Trophoblast cell (in vitro differentiated cells and primary cell): ENCODE measurements at regions not wholly inside any gene's neighbourhood (a gene's known extent, or its start where the extent isn't known, plus 50 kb on each side); places are given as distances from the start of the nearest gene placed in this dataset.

Experiments
- DNase-seq, 2 donors: peaks; one replicate each; pipeline ENCODE4 v3.0.0-alpha.2; 2016
- H2AFZ ChIP-seq: 2 replicates; pipeline ENCODE4 v1.6.1; 2013; ENCODE audit warnings: low read length, moderate library complexity, mild to moderate bottlenecking; ENCODE audit not compliant: insufficient read depth, poor library complexity
- H2AK5ac ChIP-seq: 2 replicates; pipeline ENCODE4 v1.6.1; 2013; ENCODE audit warnings: mild to moderate bottlenecking, low read length
- H2BK120ac ChIP-seq: 2 replicates; pipeline ENCODE4 v1.6.1; 2013; ENCODE audit warnings: low read length, mild to moderate bottlenecking, moderate library complexity; ENCODE audit not compliant: insufficient read depth, poor library complexity
- H2BK12ac ChIP-seq: 2 replicates; pipeline ENCODE4 v1.6.1; 2013; ENCODE audit warnings: mild to moderate bottlenecking, low read length, moderate library complexity
- H2BK5ac ChIP-seq: 2 replicates; pipeline ENCODE4 v1.6.1; 2013; ENCODE audit warnings: low read length, low read depth, moderate library complexity, mild to moderate bottlenecking; ENCODE audit not compliant: poor library complexity
- H3K14ac ChIP-seq: 2 replicates; pipeline ENCODE4 v1.6.1; 2013; ENCODE audit warnings: mild to moderate bottlenecking, low read length
- H3K18ac ChIP-seq: 2 replicates; pipeline ENCODE4 v1.6.1; 2013; ENCODE audit warnings: mild to moderate bottlenecking, low read length
- H3K23ac ChIP-seq: 2 replicates; pipeline ENCODE4 v1.6.1; 2013; ENCODE audit warnings: low read length
- H3K27ac ChIP-seq: 2 replicates; pipeline ENCODE4 v1.5.1; 2013; ENCODE audit warnings: low read depth, mild to moderate bottlenecking, inconsistent platforms, low read length, moderate library complexity
- H3K27me3 ChIP-seq: 2 replicates; pipeline ENCODE4 v1.6.1; 2013; ENCODE audit warnings: inconsistent platforms, mild to moderate bottlenecking, low read length, moderate library complexity; ENCODE audit not compliant: insufficient read depth
- H3K36me3 ChIP-seq, 2 experiments: 1 replicate in 1 of 2; 2 replicates in 1 of 2; pipeline ENCODE4 v1.6.1; 2013; ENCODE audit warnings: low read length in 2 of 2, mild to moderate bottlenecking in 2 of 2, moderate library complexity in 1 of 2; ENCODE audit not compliant: insufficient read depth in 2 of 2, control insufficient read depth in 1 of 2
- H3K4ac ChIP-seq: 2 replicates; pipeline ENCODE4 v1.6.1; 2013; ENCODE audit warnings: low read depth, mild to moderate bottlenecking, low read length, moderate library complexity
- H3K4me1 ChIP-seq, 2 experiments: 1 replicate in 1 of 2; 2 replicates in 1 of 2; pipeline ENCODE4 v1.6.1; 2013; ENCODE audit warnings: low read length in 2 of 2, mild to moderate bottlenecking in 2 of 2, moderate library complexity in 1 of 2; ENCODE audit not compliant: insufficient read depth in 2 of 2, control insufficient read depth in 1 of 2
- H3K4me2 ChIP-seq: 2 replicates; pipeline ENCODE4 v1.6.1; 2013; ENCODE audit warnings: inconsistent platforms, mild to moderate bottlenecking, low read length, moderate library complexity
- H3K4me3 ChIP-seq: 2 replicates; pipeline ENCODE4 v1.5.1; 2013; ENCODE audit warnings: mild to moderate bottlenecking, low read depth, low read length, inconsistent platforms
- H3K79me1 ChIP-seq: one replicate; pipeline ENCODE4 v1.6.1; 2013; ENCODE audit warnings: low read length
- H3K79me2 ChIP-seq: 2 replicates; pipeline ENCODE4 v1.6.1; 2013; ENCODE audit warnings: low read length, mild to moderate bottlenecking; ENCODE audit not compliant: control insufficient read depth, insufficient read depth, poor library complexity
- H3K9ac ChIP-seq: 2 replicates; pipeline ENCODE4 v1.6.1; 2013; ENCODE audit warnings: mild to moderate bottlenecking, low read length
- H3K9me3 ChIP-seq: 2 replicates; pipeline ENCODE4 v1.6.1; 2013; ENCODE audit warnings: low read depth, mild to moderate bottlenecking, control low read depth, inconsistent platforms, low read length; ENCODE audit not compliant: insufficient read depth
- H4K12ac ChIP-seq: 2 replicates; pipeline ENCODE4 v1.6.1; 2013; ENCODE audit warnings: low read depth, mild to moderate bottlenecking, low read length, moderate library complexity
- H4K8ac ChIP-seq: 2 replicates; pipeline ENCODE4 v1.6.1; 2013; ENCODE audit warnings: low read depth, mild to moderate bottlenecking, low read length, moderate library complexity
- H4K91ac ChIP-seq: one replicate; pipeline ENCODE4 v1.6.1; 2013; ENCODE audit warnings: low read depth, mild to moderate bottlenecking, low read length, moderate library complexity
- WGBS: extraction: QIAGEN DNeasy Blood & Tissue Kit; methylation state at CpG from one replicate; pipeline ENCODE4 v1.1.7; 2013; ENCODE audit warnings: missing lambda C conversion rate; ENCODE audit not compliant: insufficient read length, insufficient coverage; ENCODE audit errors: extremely low coverage; 5-methylcytosine and 5-hydroxymethylcytosine counted together

DNA sequence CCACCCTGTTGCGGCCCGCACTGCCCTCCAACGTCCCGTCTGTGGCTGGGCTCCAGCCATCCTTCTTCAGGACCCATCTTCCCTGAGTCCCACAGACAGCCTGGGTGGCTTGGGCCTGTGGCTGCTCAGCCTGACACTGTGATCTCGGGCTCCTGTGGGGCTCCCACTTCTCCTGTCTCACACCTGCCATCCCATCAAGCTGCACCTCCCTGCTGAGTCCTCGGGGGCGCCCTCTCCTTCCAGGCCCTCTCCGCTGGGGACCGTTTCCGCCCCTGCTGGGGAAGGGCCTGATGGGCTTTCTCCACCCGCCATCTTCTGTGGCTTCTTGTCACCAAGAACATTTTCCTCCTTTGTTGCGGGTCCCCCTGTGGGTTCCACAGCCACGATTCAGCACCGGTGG, 173.8 kb upstream of the PPP2R2D start:
- H3K36me3 ChIP-seq: no peaks in the 10 kb centered on the region
- H4K8ac ChIP-seq: no peak overlapping the region
- no peak overlapping the region for H3K23ac ChIP-seq
- DNase-seq: no peak
- no peaks in the 10 kb centered on the region for H3K27me3 ChIP-seq
- H4K12ac ChIP-seq: no peak overlapping the region
- H3K14ac ChIP-seq: no peak overlapping the region
- H3K4me1 ChIP-seq: peaks cover 0 to 8% of the 10 kb centered on the region in 2 experiments
- H2BK120ac ChIP-seq: no peak overlapping the region
- H3K4me3 ChIP-seq: no peak overlapping the region
- no peaks in the 10 kb centered on the region for H3K79me1 ChIP-seq
- no peak overlapping the region for H4K91ac ChIP-seq
- H3K27ac ChIP-seq: no peak overlapping the region
- no peak overlapping the region for H3K18ac ChIP-seq
- peaks cover 5% of the 10 kb centered on the region for H3K9me3 ChIP-seq
- no peak overlapping the region for H2AK5ac ChIP-seq
- no peak overlapping the region for H3K4me2 ChIP-seq
- H2BK12ac ChIP-seq: no peak overlapping the region
- WGBS: no CpG with 5 or more reads among the region's 14 CpGs
- H3K9ac ChIP-seq: no peak overlapping the region
- H2BK5ac ChIP-seq: no peak overlapping the region
- no peaks in the 10 kb centered on the region for H3K79me2 ChIP-seq
- no peak overlapping the region for H3K4ac ChIP-seq
- H2AFZ ChIP-seq: no peak overlapping the region

DNA sequence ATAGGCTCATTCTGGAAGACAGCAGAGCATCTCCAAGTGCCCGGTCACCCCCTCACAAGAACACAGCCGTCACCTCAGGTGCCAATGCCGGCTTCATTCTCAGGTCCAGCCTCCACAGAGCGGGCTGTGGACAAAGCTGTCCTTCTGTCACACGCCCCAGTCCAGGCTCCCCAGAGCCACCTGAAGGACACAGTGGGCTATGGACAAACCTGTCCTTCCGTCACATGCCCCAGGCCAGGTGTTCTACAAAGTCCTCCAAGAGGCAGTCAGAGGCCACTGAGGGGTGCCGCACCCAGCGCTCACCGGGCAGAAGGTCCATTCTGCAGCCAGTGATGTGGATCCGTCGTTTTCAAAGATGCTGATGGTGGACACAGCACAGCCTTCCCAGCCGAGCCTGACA, 173.2 kb upstream of the PPP2R2D start:
- DNase-seq: no peak
- no peak overlapping the region for H3K9ac ChIP-seq

DNA sequence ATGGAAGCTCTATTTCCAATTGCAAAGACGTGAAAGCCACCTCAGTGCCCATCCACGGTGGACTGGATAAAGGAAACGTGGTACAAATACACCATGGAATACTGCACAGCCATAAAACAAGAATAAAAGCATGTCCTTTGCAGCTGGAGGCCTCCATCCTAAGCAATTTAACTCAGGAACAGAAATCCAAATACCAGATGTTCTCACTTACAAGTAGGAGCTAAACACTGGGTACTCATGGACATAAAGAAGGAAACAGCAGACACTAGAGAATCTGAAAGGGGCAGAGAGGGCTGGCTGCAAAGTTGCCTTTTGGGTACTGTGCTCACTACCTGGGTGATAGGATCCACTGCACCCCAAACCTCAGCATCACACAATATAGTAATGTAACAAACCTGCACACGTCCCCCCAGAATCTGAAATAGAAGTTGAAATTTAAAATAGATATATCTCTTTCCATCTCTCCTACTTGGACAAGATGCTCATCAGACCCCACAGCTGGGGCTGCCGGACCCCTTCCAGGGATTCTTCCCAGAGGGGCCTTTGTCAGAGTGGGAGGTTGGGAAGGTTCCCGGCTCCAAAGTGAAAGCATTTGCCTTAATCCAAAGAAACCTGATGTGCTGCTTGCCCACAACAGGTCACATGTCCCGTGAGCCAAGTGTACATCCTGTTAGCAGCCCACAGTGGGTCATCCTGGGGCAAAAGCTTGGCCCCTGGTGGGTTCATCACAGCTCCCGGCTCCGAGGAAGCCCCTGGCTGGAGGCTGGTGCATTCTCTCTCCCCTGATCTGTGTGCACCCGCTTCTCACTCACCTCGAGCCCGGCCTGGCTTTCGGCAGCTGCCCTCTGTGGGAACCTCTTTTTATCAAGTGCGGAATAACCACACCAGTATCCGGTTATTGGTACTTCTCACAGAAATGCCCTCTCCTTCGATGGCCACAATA, 172.3 kb upstream of the PPP2R2D start:
- Histone ChIP-seq H3K4ac (no peak overlapping the region), H3K79me1 (no peaks in the 10 kb centered on the region), H3K9me3 (peaks cover 13% of the 10 kb centered on the region), H2BK120ac (no peak overlapping the region), H3K79me2 (no peaks in the 10 kb centered on the region), H4K91ac (no peak overlapping the region), H3K27me3 (no peaks in the 10 kb centered on the region), H2AK5ac (no peak overlapping the region), H3K36me3 (peaks cover 0 to 2% of the 10 kb centered on the region in 2 experiments), H2BK5ac (no peak overlapping the region), H4K8ac (no peak overlapping the region), H3K4me1 (peaks cover 0 to 8% of the 10 kb centered on the region in 2 experiments), H2BK12ac (no peak overlapping the region), H3K14ac (no peak overlapping the region), H3K23ac (no peak overlapping the region), H2AFZ (no peak overlapping the region), H3K4me2 (no peak overlapping the region), H4K12ac (no peak overlapping the region), H3K4me3 (no peak overlapping the region), H3K9ac (no peak overlapping the region), H3K27ac (no peak overlapping the region), H3K18ac (no peak overlapping the region)
- no CpG with 5 or more reads among the region's 16 CpGs for WGBS
- no peak for DNase-seq

More for the DNA sequence above, 173.2 kb upstream of the PPP2R2D start:
- no peak overlapping the region for H4K8ac ChIP-seq
- no peak overlapping the region for H2BK5ac ChIP-seq
- H2BK12ac ChIP-seq: no peak overlapping the region
- H3K4me2 ChIP-seq: no peak overlapping the region
- H4K12ac ChIP-seq: no peak overlapping the region
- no peak overlapping the region for H2BK120ac ChIP-seq
- H3K27me3 ChIP-seq: no peaks in the 10 kb centered on the region
- peaks cover 0 to 2% of the 10 kb centered on the region in 2 experiments for H3K36me3 ChIP-seq
- no peak overlapping the region for H3K18ac ChIP-seq
- H3K4me3 ChIP-seq: no peak overlapping the region
- H2AFZ ChIP-seq: no peak overlapping the region
- H3K27ac ChIP-seq: no peak overlapping the region
- H3K4me1 ChIP-seq: peaks cover 0 to 8% of the 10 kb centered on the region in 2 experiments
- H3K9me3 ChIP-seq: peaks cover 11% of the 10 kb centered on the region
- no peak overlapping the region for H3K14ac ChIP-seq
- H3K79me1 ChIP-seq: no peaks in the 10 kb centered on the region
- no peak overlapping the region for H4K91ac ChIP-seq
- no peaks in the 10 kb centered on the region for H3K79me2 ChIP-seq
- no peak overlapping the region for H2AK5ac ChIP-seq
- no peak overlapping the region for H3K4ac ChIP-seq
- WGBS: no CpG with 5 or more reads among the region's 12 CpGs
- no peak overlapping the region for H3K23ac ChIP-seq

DNA sequence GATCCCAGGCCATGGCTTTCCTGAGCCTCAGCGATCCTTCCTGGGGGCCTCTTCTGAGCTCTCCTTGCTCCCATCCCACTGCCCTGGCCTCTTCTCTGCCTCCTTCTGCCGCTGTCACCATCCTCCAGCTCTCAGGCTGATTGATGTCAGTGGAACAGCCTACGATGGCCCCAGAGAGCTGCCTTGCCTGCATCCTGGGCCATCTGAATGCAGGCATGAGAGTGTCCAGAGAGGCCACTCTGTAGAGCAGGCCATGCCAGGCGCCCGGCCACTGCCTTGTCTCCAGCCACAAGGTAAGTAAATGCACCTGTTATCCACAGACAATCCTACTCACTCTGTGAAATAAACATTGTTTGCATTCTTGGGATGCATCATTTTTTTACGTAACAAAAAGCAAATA, 171.4 kb upstream of the PPP2R2D start:
- Histone ChIP-seq H2BK12ac (no peak overlapping the region), H3K14ac (no peak overlapping the region), H4K12ac (no peak overlapping the region), H2BK5ac (no peak overlapping the region), H3K27me3 (no peaks in the 10 kb centered on the region), H2BK120ac (no peak overlapping the region), H3K4me2 (no peak overlapping the region), H3K79me2 (no peaks in the 10 kb centered on the region), H3K18ac (no peak overlapping the region), H3K36me3 (peaks cover 0 to 2% of the 10 kb centered on the region in 2 experiments), H2AK5ac (no peak overlapping the region), H2AFZ (no peak overlapping the region), H3K4me3 (no peak overlapping the region), H3K4me1 (peaks cover 0 to 8% of the 10 kb centered on the region in 2 experiments), H3K9me3 (peaks cover 13% of the 10 kb centered on the region), H4K8ac (no peak overlapping the region), H3K23ac (no peak overlapping the region), H3K9ac (no peak overlapping the region), H4K91ac (no peak overlapping the region), H3K4ac (no peak overlapping the region), H3K27ac (no peak overlapping the region), H3K79me1 (no peaks in the 10 kb centered on the region)
- no peak for DNase-seq
- no CpG with 5 or more reads among the region's 6 CpGs for WGBS
